SU-DHL-6 (cell line): ENCODE measurements at regions not wholly inside any gene's neighbourhood (a gene's known extent, or its start where the extent isn't known, plus 50 kb on each side); places are given as distances from the start of the nearest gene placed in this dataset.

Experiments used
- EZH2phosphoT487 ChIP-seq: fragments of 200-600 bp; sonication (generic), shearing (Covaris generic); conservative IDR thresholded peaks from 2 replicates; pipeline ENCODE4 v1.6.1; 2018; ENCODE audit warnings: mild to moderate bottlenecking, antibody characterized with exemption, low read length, moderate library complexity, mixed read lengths
- TF ChIP-seq, protein P1 (sequence below): fragments of 200-600 bp; sonication (generic); IDR thresholded peaks from one replicate; pipeline ENCODE4 v1.5.1; 2017; ENCODE audit warnings: antibody characterized with exemption, mild to moderate bottlenecking, low read length, moderate library complexity; ENCODE audit not compliant: insufficient read depth, poor library complexity, severe bottlenecking

DNA sequence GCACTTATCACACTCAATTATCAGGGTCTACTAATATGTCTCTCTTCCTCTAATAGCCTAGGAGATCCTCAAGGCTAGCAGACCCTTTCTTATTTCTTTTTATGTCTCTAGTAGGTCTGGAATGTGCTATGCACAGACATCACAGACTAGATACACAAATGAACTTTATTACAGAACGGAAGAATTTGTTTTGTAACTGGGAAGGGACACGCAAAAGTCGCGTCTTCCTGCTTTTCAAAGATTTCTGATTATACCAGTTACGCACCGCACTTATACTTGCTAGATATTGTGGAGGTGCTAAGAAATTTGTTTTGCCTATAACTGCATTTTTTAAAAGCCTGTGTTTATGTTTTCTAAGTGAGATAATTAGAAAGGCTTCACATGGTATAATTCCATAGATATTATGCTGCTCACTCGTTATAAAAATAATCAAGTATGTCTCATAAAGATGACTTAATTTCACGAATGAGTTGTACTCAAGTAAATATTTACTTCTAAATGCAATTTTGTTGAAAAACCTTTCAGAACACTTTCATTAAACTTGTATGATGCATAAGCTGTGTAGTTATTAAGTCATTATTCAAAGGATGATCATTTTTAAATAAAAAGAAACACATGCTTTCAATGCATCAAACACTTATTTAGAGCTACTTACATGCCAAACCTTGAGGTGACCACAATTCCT, 662.6 kb downstream of the ACTL7B start:
- TF ChIP-seq, protein P1, sequence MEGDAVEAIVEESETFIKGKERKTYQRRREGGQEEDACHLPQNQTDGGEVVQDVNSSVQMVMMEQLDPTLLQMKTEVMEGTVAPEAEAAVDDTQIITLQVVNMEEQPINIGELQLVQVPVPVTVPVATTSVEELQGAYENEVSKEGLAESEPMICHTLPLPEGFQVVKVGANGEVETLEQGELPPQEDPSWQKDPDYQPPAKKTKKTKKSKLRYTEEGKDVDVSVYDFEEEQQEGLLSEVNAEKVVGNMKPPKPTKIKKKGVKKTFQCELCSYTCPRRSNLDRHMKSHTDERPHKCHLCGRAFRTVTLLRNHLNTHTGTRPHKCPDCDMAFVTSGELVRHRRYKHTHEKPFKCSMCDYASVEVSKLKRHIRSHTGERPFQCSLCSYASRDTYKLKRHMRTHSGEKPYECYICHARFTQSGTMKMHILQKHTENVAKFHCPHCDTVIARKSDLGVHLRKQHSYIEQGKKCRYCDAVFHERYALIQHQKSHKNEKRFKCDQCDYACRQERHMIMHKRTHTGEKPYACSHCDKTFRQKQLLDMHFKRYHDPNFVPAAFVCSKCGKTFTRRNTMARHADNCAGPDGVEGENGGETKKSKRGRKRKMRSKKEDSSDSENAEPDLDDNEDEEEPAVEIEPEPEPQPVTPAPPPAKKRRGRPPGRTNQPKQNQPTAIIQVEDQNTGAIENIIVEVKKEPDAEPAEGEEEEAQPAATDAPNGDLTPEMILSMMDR: no peak
- no peak for TF ChIP-seq EZH2phosphoT487
